ENCODE measurements at regions not wholly inside any gene's neighbourhood (a gene's known extent, or its start where the extent isn't known, plus 50 kb on each side); places are given as distances from the start of the nearest gene placed in this dataset.

DNA sequence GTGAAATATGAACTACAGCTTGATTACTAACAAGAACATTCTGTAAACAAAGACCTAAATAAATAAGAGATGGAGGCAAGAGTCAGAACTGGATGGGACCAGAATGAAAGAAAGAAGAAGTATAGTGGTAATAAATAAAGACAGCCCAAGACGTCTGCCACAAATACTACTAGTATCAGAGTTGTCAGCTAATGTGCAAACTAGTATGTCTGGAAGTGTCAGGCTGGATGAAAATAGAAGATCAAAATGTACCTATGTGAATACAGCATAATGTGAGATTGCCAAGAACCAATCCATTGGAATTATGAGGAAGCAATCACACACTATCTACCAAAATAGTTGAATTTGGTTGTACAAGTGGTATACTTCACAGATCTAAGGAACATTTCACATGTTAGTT lies 353.0 kb downstream of the BTG1 start:
- no peak overlapping the region for H3K4me3 ChIP-seq (ENCODE audit: low read depth, low read length)
- TF ChIP-seq, protein P1, sequence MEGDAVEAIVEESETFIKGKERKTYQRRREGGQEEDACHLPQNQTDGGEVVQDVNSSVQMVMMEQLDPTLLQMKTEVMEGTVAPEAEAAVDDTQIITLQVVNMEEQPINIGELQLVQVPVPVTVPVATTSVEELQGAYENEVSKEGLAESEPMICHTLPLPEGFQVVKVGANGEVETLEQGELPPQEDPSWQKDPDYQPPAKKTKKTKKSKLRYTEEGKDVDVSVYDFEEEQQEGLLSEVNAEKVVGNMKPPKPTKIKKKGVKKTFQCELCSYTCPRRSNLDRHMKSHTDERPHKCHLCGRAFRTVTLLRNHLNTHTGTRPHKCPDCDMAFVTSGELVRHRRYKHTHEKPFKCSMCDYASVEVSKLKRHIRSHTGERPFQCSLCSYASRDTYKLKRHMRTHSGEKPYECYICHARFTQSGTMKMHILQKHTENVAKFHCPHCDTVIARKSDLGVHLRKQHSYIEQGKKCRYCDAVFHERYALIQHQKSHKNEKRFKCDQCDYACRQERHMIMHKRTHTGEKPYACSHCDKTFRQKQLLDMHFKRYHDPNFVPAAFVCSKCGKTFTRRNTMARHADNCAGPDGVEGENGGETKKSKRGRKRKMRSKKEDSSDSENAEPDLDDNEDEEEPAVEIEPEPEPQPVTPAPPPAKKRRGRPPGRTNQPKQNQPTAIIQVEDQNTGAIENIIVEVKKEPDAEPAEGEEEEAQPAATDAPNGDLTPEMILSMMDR (IDR thresholded peaks at IDR 0.05; ENCODE audit: insufficient read depth, low read depth, low read length): no peak
- DNase-seq (ENCODE audit: low read depth): no peak

DNA sequence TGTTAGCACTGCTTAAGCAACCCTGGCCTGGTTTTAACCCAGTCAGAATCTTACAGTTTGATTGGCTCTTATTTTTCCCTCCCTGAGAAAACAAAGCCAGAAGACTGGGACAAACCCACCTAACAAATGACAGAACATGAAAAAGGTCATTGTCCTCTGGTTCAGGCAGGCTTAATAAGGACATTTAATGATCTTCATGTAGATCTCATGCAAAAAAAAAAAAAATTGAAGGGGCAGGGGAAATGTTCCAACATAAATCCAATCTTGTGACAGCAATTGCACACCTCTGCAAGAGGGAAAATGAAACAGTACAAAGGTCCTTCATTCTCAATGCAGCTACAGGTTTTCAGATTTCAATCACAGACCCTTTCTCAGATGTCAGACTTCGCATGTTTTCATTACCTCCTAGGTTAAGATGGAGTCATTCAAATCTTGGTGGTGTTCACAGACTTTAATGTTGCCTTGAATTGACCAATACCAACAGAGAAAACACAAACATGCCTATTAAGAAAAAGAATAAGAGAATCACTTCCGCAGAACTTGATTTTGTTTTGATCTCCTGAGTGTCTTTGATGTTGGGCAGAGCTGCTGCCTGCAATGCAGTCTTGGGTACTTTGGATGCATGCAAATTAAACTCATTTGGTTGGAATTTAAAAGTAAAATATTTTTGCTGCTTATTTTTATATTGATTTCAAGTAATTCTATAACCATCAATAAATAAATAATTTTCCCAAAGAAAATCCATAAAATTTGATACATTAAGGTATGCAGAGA lies 359.0 kb downstream of the BTG1 start:
- DNase-seq (ENCODE audit: low read depth): no peak
- H3K4me3 ChIP-seq (ENCODE audit: low read depth, low read length): no peak overlapping the region
- TF ChIP-seq, protein P1 (IDR thresholded peaks at IDR 0.05; ENCODE audit: insufficient read depth, low read depth, low read length): no peak

DNA sequence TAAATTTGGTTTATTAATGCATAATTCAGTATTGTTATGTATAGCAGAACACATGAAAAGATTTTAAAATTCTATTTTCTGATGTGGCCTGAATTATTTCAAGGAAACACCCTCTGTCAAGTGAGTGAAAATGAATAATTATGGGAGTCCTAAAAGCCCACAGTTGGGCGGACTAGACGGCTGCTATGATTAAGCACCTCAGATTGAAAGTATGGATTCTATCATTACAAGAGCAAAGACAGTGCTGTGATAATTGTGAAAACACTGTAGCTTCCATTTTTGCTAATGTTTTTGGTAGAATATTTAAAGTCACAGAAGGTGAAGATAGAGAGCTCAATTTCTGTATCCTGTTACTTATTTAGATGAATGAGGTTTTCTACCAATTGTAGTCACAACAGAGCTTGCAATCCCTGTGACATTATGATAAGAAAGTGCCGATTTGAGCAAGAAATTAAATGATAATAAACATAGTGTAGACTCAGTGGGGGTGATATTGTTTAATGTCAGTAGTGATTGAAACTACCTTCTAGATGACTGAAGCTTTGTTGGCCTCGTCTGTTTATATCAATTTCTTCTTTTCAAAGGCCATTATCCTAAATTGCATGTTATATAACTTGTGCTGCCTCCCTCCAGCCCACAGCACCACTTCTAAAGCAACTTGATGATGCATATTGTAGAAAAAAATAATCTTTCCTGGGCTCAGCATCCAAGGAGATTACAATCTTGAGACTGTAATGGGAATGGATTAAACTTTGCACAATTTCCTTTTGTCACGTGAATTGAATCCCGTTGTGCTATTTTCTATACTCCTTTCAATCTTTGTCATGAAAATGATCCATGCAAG lies 359.8 kb downstream of the BTG1 start:
- no peak overlapping the region for H3K4me3 ChIP-seq (ENCODE audit: low read depth, low read length)
- DNase-seq (ENCODE audit: low read depth): no peak
- TF ChIP-seq, protein P1 (IDR thresholded peaks at IDR 0.05; ENCODE audit: insufficient read depth, low read depth, low read length): no peak

DNA sequence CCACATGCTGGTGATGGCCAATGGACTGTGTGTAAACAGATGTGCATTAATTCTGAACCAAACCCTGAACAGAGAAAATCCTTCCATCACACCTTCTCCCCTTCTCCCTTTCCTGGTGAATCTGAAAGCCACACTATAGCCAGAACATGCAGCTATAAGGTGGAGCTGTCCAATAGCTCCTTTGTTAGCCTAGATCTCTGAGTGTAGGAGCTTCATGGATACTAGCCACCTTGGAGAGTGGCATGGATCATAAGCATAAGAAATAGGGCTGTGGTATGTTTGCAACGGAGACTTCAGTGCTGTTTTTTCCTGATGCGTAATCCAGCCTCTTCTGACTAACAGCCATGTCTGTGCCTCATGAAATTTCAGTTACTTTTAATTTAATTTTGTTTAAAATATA lies 364.5 kb downstream of the BTG1 start:
- DNase-seq (ENCODE audit: low read depth): peak; percentile 20
- H3K4me3 ChIP-seq (ENCODE audit: low read depth, low read length): no peak overlapping the region
- TF ChIP-seq, protein P1 (IDR thresholded peaks at IDR 0.05; ENCODE audit: insufficient read depth, low read depth, low read length): no peak

DNA sequence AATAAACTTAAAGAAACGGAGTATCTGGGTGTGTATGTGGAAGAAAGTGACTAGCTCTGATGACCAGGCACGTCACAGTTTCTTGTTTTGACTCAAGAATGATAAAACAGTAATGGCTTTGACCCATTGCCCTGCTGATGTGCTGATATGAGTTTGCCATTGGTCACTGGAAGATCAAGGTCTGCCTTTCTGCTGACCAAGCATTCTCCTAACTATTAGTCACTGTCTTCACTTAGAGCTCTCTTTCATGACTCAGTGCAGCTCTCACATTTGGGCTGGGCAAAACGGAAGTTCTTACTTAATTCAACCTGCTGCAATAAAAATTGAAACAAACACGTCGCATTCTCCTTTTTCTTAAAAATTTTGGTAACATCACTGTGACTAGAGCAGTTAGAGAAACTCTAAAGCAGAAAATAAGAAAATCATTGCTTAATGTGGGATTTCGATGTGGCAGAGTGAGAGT lies 366.7 kb downstream of the BTG1 start:
- H3K4me3 ChIP-seq (ENCODE audit: low read depth, low read length): peak overlapping the region; percentile 10
- DNase-seq (ENCODE audit: low read depth): peak; percentile 94
- TF ChIP-seq, protein P1 (IDR thresholded peaks at IDR 0.05; ENCODE audit: insufficient read depth, low read depth, low read length): no peak

DNA sequence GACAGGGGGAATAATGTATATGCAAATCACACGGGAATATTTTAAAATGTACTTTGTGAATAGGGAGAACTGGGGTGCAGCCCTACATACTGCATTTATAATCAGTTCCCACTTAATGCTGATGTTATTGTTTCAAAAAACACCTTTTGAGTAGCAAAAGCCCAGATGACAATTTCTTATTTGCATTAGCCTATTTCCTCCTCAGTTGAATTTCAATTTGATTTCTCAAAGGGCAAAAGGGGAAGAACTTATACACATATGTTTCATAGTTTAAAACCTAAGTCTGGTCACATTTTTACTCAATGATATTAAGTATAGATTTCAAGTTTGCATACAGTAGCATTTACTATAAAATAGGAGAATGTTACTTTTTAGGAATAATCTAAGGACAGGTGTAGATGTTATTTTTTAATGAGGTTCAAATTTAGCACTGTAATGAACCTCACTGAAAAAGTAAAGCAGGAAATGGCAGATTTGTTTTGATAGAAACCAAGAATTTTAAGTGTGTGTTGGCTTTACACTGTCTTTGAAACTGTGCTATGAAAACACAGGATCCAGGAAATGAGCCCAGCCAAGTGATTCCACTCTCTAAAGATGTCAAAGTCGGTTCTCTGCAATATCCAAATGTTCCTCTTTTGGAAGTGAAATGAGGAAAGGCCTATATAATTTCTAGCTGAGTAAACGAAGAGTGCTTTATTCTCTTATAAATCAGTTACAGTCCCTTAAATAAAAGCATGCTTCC lies 367.4 kb downstream of the BTG1 start:
- TF ChIP-seq, protein P1 (IDR thresholded peaks at IDR 0.05; ENCODE audit: insufficient read depth, low read depth, low read length): no peak
- DNase-seq (ENCODE audit: low read depth): peak; percentile 43

More for the DNA sequence above, 367.4 kb downstream of the BTG1 start:
- no peak overlapping the region for H3K4me3 ChIP-seq (ENCODE audit: low read depth, low read length)

Measured in fibroblast of villous mesenchyme (primary cell).